ENCODE measurements at regions not wholly inside any gene's neighbourhood (a gene's known extent, or its start where the extent isn't known, plus 50 kb on each side); places are given as distances from the start of the nearest gene placed in this dataset.

DNA sequence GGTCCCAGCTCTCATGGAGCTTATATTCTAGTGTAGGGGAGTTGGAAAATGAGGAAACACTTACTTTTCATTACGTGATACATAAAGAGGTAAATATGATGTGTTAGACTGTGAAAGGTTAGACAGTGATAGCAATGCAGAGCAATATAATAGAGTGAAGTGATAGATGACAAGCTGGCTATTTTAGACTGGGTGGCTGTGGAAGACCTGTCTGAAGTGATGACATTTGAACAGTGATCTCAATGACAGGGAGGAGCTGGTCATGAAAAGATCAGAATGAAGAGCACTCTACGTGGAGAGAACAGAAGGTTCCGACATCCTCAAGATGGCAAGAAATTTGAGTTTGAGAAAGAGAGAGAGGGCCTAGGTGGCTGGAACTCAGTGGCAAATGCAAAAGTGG lies 118.9 kb upstream of the MKLN1 start:
- no TSS peak for BruUV-seq (replicated peaks)
- no peak overlapping the region for H2AFZ ChIP-seq (ENCODE audit: low read depth, low read length)
- POLR2A ChIA-PET: no interaction called here

DNA sequence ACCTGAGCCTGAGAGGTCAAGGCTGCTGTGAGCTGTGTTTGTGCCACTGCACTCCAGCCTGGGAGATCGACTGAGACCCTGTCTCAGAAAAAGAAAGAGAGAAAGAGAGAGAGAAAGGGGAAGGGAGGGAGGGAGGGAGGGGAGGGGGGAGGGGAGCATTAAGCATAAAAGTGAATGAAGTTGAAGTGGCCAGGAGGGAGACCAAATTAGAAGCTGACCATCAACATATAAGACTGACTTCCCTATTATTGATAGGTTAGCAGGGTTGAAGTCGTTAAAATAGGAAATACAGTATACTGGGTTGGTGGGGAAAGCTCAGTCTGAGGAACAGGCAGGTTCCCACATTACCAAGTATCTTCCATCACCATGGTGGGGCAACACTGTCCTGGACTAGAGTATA lies 117.1 kb upstream of the MKLN1 start:
- Histone ChIP-seq H3K9me1 (replicated peaks; ENCODE audit: control insufficient read depth, extremely low read depth, insufficient read depth, low read length) (no peaks in the 10 kb centered on the region), H3K27ac (ENCODE audit: insufficient read depth, low read depth, low read length) (no peak overlapping the region), H3K4me1 (ENCODE audit: control insufficient read depth, extremely low read depth, insufficient read depth, low read length) (no peaks in the 10 kb centered on the region), H2AFZ (ENCODE audit: low read depth, low read length) (no peak overlapping the region), H3K9ac (replicated peaks; ENCODE audit: extremely low read depth, insufficient read depth, low read length) (no peak overlapping the region), H3K9me3 (replicated peaks; ENCODE audit: control insufficient read depth, insufficient read depth, low read length) (no peaks in the 10 kb centered on the region), H3K36me3 (ENCODE audit: control insufficient read depth in 2 of 2, extremely low read depth in 1 of 2, insufficient read depth in 2 of 2, low read length in 2 of 2) (no peaks in the 10 kb centered on the region), H4K20me1 (replicated peaks; ENCODE audit: control insufficient read depth, extremely low read depth, insufficient read depth, low read length) (no peaks in the 10 kb centered on the region), H3K27me3 (ENCODE audit: control insufficient read depth in 2 of 2, insufficient read depth in 2 of 2, low read length in 2 of 2) (peaks cover 0 to 1% of the 10 kb centered on the region in 2 experiments), H3K4me3 (replicated peaks in 1 of 3; ENCODE audit: insufficient read depth in 1 of 3, low read depth in 1 of 3, low read length in 3 of 3) (no peak overlapping the region), H3K4me2 (ENCODE audit: insufficient read depth, low read length) (no peak overlapping the region), H3K79me2 (ENCODE audit: control insufficient read depth, insufficient read depth, low read length) (no peaks in the 10 kb centered on the region)
- dilution Hi-C loops (cut with MboI; ENCODE audit: extremely low pct_ligation_motif_present, low sequenced_read_pairs): no loop called here
- FAIRE-seq (no peak), DNase-seq (ENCODE audit: low read depth, low spot score) (no peak)
- TF ChIP-seq POLR2A (IDR thresholded peaks at IDR 0.05; ENCODE audit: low read depth, low read length): no peak
- no peak for TF ChIP-seq FOS (IDR thresholded peaks at IDR 0.05; ENCODE audit: borderline replicate concordance, insufficient read depth, low read length)
- no peak for TF ChIP-seq POLR2AphosphoS5 (IDR thresholded peaks at IDR 0.05; ENCODE audit: insufficient read depth, low read depth, low read length)
- TF ChIP-seq, protein P1, sequence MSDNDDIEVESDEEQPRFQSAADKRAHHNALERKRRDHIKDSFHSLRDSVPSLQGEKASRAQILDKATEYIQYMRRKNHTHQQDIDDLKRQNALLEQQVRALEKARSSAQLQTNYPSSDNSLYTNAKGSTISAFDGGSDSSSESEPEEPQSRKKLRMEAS (IDR thresholded peaks at IDR 0.05; ENCODE audit: insufficient read depth, insufficient read length): no peak
- no peak for TF ChIP-seq GATA2 (IDR thresholded peaks at IDR 0.05; ENCODE audit: insufficient read depth, insufficient read length, low read depth, low read length)
- TF ChIP-seq, protein P2, sequence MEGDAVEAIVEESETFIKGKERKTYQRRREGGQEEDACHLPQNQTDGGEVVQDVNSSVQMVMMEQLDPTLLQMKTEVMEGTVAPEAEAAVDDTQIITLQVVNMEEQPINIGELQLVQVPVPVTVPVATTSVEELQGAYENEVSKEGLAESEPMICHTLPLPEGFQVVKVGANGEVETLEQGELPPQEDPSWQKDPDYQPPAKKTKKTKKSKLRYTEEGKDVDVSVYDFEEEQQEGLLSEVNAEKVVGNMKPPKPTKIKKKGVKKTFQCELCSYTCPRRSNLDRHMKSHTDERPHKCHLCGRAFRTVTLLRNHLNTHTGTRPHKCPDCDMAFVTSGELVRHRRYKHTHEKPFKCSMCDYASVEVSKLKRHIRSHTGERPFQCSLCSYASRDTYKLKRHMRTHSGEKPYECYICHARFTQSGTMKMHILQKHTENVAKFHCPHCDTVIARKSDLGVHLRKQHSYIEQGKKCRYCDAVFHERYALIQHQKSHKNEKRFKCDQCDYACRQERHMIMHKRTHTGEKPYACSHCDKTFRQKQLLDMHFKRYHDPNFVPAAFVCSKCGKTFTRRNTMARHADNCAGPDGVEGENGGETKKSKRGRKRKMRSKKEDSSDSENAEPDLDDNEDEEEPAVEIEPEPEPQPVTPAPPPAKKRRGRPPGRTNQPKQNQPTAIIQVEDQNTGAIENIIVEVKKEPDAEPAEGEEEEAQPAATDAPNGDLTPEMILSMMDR (IDR thresholded peaks at IDR 0.05; ENCODE audit: extremely low read depth in 1 of 2, insufficient read depth in 1 of 2, low read depth in 1 of 2, low read length in 2 of 2): no peak
- TF ChIP-seq MYC (IDR thresholded peaks at IDR 0.05; ENCODE audit: low read depth, low read length): no peak
- TF ChIP-seq JUN (IDR thresholded peaks at IDR 0.05; ENCODE audit: borderline replicate concordance, insufficient read depth, insufficient read length, low read depth): no peak
- no peak for TF ChIP-seq EZH2 (IDR thresholded peaks at IDR 0.05; ENCODE audit: borderline replicate concordance, low read depth, low read length, severe bottlenecking)
- ChIA-PET POLR2A (no interaction called here), CTCF (interaction anchor here (1.2 kb wide), 1 partner anchor 14 kb away, joined by 3 read pairs; no protein-coding TSS in a partner anchor)
- BruUV-seq (replicated peaks): no TSS peak
- intact Hi-C loops (cut with micrococcal nuclease): no loop called here

More for the DNA sequence above, 118.9 kb upstream of the MKLN1 start:
- Histone ChIP-seq H4K20me1 (replicated peaks; ENCODE audit: control insufficient read depth, extremely low read depth, insufficient read depth, low read length) (no peaks in the 10 kb centered on the region), H3K4me3 (replicated peaks in 1 of 3; ENCODE audit: insufficient read depth in 1 of 3, low read depth in 1 of 3, low read length in 3 of 3) (no peak overlapping the region), H3K36me3 (ENCODE audit: control insufficient read depth in 2 of 2, extremely low read depth in 1 of 2, insufficient read depth in 2 of 2, low read length in 2 of 2) (no peaks in the 10 kb centered on the region), H3K9me3 (replicated peaks; ENCODE audit: control insufficient read depth, insufficient read depth, low read length) (no peaks in the 10 kb centered on the region), H3K27ac (ENCODE audit: insufficient read depth, low read depth, low read length) (no peak overlapping the region), H3K4me1 (ENCODE audit: control insufficient read depth, extremely low read depth, insufficient read depth, low read length) (no peaks in the 10 kb centered on the region), H3K27me3 (ENCODE audit: control insufficient read depth in 2 of 2, insufficient read depth in 2 of 2, low read length in 2 of 2) (peaks cover 0 to 1% of the 10 kb centered on the region in 2 experiments), H3K79me2 (ENCODE audit: control insufficient read depth, insufficient read depth, low read length) (no peaks in the 10 kb centered on the region), H3K4me2 (ENCODE audit: insufficient read depth, low read length) (no peak overlapping the region), H3K9me1 (replicated peaks; ENCODE audit: control insufficient read depth, extremely low read depth, insufficient read depth, low read length) (no peaks in the 10 kb centered on the region), H3K9ac (replicated peaks; ENCODE audit: extremely low read depth, insufficient read depth, low read length) (no peak overlapping the region)
- CTCF ChIA-PET: no interaction called here
- intact Hi-C loops (cut with micrococcal nuclease) (no loop called here), dilution Hi-C loops (cut with MboI; ENCODE audit: extremely low pct_ligation_motif_present, low sequenced_read_pairs) (no loop called here)
- TF ChIP-seq, protein P2 (IDR thresholded peaks at IDR 0.05; ENCODE audit: extremely low read depth in 1 of 2, insufficient read depth in 1 of 2, low read depth in 1 of 2, low read length in 2 of 2): no peak
- TF ChIP-seq EZH2 (IDR thresholded peaks at IDR 0.05; ENCODE audit: borderline replicate concordance, low read depth, low read length, severe bottlenecking): no peak
- TF ChIP-seq, protein P1 (IDR thresholded peaks at IDR 0.05; ENCODE audit: insufficient read depth, insufficient read length): no peak
- FAIRE-seq (no peak), DNase-seq (ENCODE audit: low read depth, low spot score) (no peak)
